ENCODE measurements at regions not wholly inside any gene's neighbourhood (a gene's known extent, or its start where the extent isn't known, plus 50 kb on each side); places are given as distances from the start of the nearest gene placed in this dataset.

GRCh38 chr3:81864272-81864671 lies 102.8 kb upstream of the GBE1 start:
- TF ChIP-seq CTCF (IDR thresholded peaks at IDR 0.05) (no peak), POLR2A (IDR thresholded peaks at IDR 0.05) (no peak)
- Histone ChIP-seq H3K9me3 (replicated peaks in 1 of 3) (no peaks in the 10 kb centered on the region), H3K27me3 (no peaks in the 10 kb centered on the region), H3K4me1 (replicated peaks in 1 of 2) (no peaks in the 10 kb centered on the region), H3K36me3 (replicated peaks in 1 of 2) (no peaks in the 10 kb centered on the region), H3K27ac (no peak overlapping the region), H3K4me3 (no peak overlapping the region)
- DNase-seq, result no peak
- WGBS, 4 donors, result 66 to 78% (median 74%) methylated on average over 7 of the region's 7 CpGs
- intact Hi-C loops (cut with DNase I), result no loop called here

GRCh38 chr3:81863756-81864155 lies 102.3 kb upstream of the GBE1 start:
- no peaks in the 10 kb centered on the region for H3K9me3 ChIP-seq (replicated peaks in 1 of 3)
- H3K27me3 ChIP-seq, result no peaks in the 10 kb centered on the region
- H3K4me1 ChIP-seq (replicated peaks in 1 of 2), result no peaks in the 10 kb centered on the region
- no peak for DNase-seq
- no peak overlapping the region for H3K4me3 ChIP-seq
- H3K27ac ChIP-seq, result no peak overlapping the region
- TF ChIP-seq CTCF (IDR thresholded peaks at IDR 0.05), result no peak
- no peak for TF ChIP-seq POLR2A (IDR thresholded peaks at IDR 0.05)
- intact Hi-C loops (cut with DNase I), result no loop called here
- no peaks in the 10 kb centered on the region for H3K36me3 ChIP-seq (replicated peaks in 1 of 2)
- WGBS, 4 donors, result 53 to 58% (median 56%) methylated on average over 4 of the region's 4 CpGs

GRCh38 chr3:81861593-81861992 lies 100.1 kb upstream of the GBE1 start:
- no peak for DNase-seq
- Histone ChIP-seq H3K36me3 (replicated peaks in 1 of 2) (no peaks in the 10 kb centered on the region), H3K4me3 (no peak overlapping the region), H3K27ac (no peak overlapping the region), H3K27me3 (no peaks in the 10 kb centered on the region), H3K4me1 (replicated peaks in 1 of 2) (no peaks in the 10 kb centered on the region), H3K9me3 (replicated peaks in 1 of 3) (no peaks in the 10 kb centered on the region)
- TF ChIP-seq POLR2A (IDR thresholded peaks at IDR 0.05), result no peak
- no peak for TF ChIP-seq CTCF (IDR thresholded peaks at IDR 0.05)
- WGBS, 4 donors, result 83 to 94% (median 92%) methylated on average over 1 of the region's 1 CpG
- intact Hi-C loops (cut with DNase I), result no loop called here

- intact Hi-C loops (cut with DNase I), result no loop called here
- Histone ChIP-seq H3K36me3 (replicated peaks in 1 of 2) (no peaks in the 10 kb centered on the region), H3K9me3 (replicated peaks in 1 of 3) (no peaks in the 10 kb centered on the region), H3K4me1 (replicated peaks in 1 of 2) (no peaks in the 10 kb centered on the region), H3K4me3 (no peak overlapping the region), H3K27ac (no peak overlapping the region), H3K27me3 (no peaks in the 10 kb centered on the region)
- DNase-seq, result no peak
- 94 to 98% (median 97%) methylated on average over 1 of the region's 1 CpG for WGBS, 4 donors
- TF ChIP-seq CTCF (IDR thresholded peaks at IDR 0.05) (no peak), POLR2A (IDR thresholded peaks at IDR 0.05) (no peak)
These were observed 98.1 kb upstream of the GBE1 start for GRCh38 chr3:81859524-81859923.
